ENCODE measurements at regions not wholly inside any gene's neighbourhood (a gene's known extent, or its start where the extent isn't known, plus 50 kb on each side); places are given as distances from the start of the nearest gene placed in this dataset.
"Not testable (repeated sequence)": the region's sequence is repeated elsewhere in the genome, so short reads cannot be mapped to it uniquely, and the experiment has no call there.

- no peak for DNase-seq (ENCODE audit: low read depth in 3 of 3, low spot score in 2 of 3)
These were observed 254.6 kb upstream of the CYLC2 start for GRCh38 chr9:102740578-102740977.

GRCh38 chr9:102728946-102729345, 266.2 kb upstream of the CYLC2 start:
- no peak for DNase-seq (ENCODE audit: low read depth in 3 of 3, low spot score in 2 of 3)

DNA sequence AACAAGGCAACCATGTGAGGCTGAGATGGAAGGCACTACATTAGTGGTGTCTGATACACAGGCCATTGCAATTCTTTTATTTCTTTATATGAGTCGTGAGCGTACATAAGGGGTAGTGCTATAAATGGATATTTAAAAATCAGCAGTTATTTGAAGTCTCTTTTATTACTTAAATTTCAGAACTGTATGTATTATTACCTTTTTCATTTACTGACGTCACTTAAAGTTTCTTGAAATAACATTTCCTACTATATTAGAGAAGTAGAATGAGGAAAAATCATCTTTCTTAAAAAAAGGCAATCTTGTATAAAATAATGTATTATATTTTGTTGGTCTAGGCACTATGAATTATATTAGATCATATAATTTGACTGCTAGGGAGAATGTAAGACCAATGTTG, 280.9 kb upstream of the CYLC2 start:
- DNase-seq (ENCODE audit: low read depth in 3 of 3, low spot score in 2 of 3), result no peak

- not testable (repeated sequence) for DNase-seq (ENCODE audit: low read depth in 3 of 3, low spot score in 2 of 3)
These were observed 282.2 kb upstream of the CYLC2 start for GRCh38 chr9:102712910-102713309.

GRCh38 chr9:102700936-102701335, 294.2 kb upstream of the CYLC2 start:
- no peak for DNase-seq (ENCODE audit: low read depth in 3 of 3, low spot score in 2 of 3)

DNA sequence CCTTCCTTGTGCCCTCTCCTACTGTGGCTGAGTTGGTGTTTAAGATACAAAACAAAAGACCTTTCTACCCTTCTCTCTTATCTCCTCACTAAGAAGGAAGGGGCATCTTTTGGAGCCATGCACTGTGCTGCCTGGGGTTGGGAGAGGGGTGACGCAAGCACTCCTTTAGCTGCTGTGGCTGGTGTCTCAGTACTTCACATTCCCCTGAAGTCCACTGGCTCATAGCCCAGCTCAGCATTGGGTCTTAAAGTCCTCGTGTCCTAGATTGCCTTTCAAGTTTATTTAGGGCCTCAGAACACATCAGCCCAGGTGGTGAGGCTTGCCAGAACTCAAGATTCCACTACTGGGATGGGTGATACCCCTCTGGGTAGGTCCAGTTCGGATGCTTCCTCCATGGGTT, 325.9 kb upstream of the CYLC2 start:
- no peak for DNase-seq (ENCODE audit: low read depth in 3 of 3, low spot score in 2 of 3)

DNA sequence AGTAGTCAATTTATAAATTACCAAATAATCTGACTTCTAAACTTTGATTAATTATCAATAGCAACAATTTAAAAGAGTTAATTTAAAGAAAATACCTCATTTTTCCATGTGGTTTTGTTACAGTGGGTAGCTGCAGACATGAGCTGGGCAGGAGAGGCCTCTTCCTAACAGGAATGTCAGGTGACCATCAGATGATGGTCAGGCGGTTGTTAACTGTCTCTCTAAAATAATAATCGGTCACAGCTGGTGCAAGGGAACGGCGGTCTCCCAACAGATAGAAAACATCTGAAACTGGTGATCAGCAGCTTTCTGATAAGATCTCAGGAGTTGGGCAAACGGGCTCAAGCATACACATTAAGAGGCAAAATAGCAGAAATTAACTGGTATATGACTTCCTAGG, 342.7 kb upstream of the CYLC2 start:
- DNase-seq (ENCODE audit: low read depth in 3 of 3, low spot score in 2 of 3), result no peak

DNA sequence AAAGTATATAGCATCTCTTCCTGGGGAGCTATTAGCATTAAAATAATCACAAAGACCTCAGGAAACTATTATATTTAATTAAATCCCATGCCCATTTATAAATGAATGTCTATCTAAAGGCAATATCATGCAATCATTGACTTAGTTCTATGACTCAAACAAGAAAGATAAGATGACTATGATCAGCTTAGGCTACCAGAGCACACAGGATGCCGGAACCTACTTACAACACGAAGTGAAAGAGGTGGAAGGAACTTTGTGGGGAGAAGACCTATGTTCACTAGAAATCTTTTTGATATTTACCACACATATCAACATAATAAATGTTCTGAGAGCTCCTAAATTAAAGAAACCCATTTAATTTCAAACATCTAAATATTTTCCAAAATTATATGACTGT, 344.2 kb upstream of the CYLC2 start:
- no peak for DNase-seq (ENCODE audit: low read depth in 3 of 3, low spot score in 2 of 3)

GRCh38 chr9:102642651-102643050, 352.5 kb upstream of the CYLC2 start:
- DNase-seq (ENCODE audit: low read depth in 3 of 3, low spot score in 2 of 3), result no peak

- no peak for DNase-seq (ENCODE audit: low read depth in 3 of 3, low spot score in 2 of 3)
These were observed 363.6 kb upstream of the CYLC2 start for GRCh38 chr9:102631559-102631958.

DNA sequence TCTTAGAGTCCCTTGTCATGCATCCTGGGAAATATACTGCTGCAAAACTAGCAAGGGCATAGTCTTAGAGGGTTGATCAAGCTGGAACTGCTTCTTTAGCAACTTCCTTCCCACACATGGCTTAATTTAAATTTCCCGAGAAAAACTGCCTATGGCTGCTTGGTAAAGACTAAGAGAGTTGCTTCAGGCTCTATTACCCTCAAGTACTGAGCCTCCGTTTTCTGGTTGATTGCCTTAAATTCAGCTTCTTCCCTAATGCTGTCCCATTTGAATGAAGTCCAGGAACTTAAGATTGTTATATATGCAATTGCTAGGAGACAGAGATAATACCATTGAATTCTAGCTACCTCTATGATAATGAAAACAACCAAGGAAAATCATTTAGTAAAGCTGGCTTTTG, 385.7 kb upstream of the CYLC2 start:
- no peak for DNase-seq (ENCODE audit: low read depth in 3 of 3, low spot score in 2 of 3)

- not testable (repeated sequence) for DNase-seq (ENCODE audit: low read depth in 3 of 3, low spot score in 2 of 3)
These were observed 391.6 kb upstream of the CYLC2 start for GRCh38 chr9:102603198-102604195.

DNA sequence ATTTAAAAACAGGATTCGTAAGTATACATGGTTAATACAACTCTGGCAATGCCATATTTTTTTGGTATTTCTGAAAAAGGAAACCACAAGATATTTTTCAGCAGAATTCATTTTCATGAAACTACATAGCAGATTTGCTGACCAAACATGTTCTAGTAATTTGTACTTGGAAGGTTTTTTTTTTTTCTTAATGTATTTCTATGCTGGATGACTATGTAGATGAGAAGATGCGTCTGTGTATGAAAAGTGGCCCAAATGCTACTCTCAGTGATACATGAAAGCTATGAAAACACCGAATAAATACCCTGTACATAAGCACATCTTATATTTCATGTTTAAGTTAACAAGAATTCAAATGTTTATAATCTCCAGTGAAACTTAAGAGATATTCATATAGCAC, 400.9 kb upstream of the CYLC2 start:
- DNase-seq (ENCODE audit: low read depth in 3 of 3, low spot score in 2 of 3), result no peak

- DNase-seq (ENCODE audit: low read depth in 3 of 3, low spot score in 2 of 3), result no peak
These were observed 407.9 kb upstream of the CYLC2 start for GRCh38 chr9:102587281-102587680.

DNA sequence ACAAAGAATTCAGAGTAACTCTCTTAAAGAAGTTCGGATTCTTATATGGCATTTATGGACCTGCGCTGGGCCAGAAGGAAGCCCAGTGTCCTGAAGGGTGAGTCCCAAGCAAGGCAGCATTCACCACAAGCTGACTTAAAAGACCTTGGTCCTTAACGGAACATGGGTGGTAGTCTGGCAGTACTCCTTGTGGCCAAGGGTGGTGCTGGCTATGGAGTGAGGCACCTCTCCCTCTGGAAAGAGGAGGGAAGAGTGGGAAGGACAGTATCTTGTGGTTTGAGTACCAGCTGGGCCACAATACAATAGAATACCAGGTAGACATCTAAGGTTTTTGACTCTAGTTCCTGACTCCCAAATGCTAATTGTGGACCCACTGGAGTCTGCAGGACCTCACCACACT, 425.7 kb upstream of the CYLC2 start:
- DNase-seq (ENCODE audit: low read depth in 3 of 3, low spot score in 2 of 3), result no peak

- peak in 1 of 3 donors; percentile 21 for DNase-seq (ENCODE audit: low read depth in 3 of 3, low spot score in 2 of 3)
These were observed 443.8 kb upstream of the CYLC2 start for GRCh38 chr9:102551346-102551745.

- DNase-seq (ENCODE audit: low read depth in 3 of 3, low spot score in 2 of 3), result no peak
These were observed 444.2 kb upstream of the CYLC2 start for GRCh38 chr9:102550886-102551285.

DNA sequence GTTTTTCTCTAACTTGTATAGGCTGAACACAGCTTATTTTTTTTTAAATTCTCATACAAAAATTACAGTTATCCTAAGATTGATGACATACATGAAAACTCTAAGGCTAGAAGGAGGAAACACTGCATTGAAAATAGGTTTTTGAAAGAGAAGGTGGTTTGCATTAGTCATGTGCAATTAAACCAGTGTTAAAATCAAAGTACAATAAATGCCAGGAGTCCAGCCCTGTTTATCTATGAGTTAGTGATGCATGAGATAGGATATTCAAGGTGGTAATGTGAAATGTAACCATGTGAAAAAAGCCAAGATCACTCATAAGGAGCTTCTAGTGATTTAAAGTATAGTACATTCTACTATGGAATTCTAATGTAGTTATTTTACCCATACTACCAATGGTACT, 444.9 kb upstream of the CYLC2 start:
- no peak for DNase-seq (ENCODE audit: low read depth in 3 of 3, low spot score in 2 of 3)

DNA sequence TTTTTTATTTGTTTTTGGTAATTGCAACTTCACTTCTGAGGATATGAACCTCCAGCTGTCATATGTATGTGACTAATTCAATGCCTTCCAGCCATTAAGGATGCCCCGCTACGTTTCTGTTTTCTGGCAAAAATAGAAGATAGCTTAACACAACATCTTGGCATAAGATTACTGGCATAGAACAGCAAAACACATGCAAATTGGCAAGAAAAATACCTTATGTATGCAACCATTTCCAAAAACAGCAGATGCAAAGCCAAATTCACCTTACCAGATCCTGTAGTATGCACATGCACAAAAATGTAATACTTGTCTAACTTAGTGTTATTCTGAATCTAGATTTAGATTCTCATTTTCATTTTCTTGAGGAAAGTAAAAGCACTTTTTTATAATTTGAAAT, 461.1 kb upstream of the CYLC2 start:
- no peak for DNase-seq (ENCODE audit: low read depth in 3 of 3, low spot score in 2 of 3)

GRCh38 chr9:102521097-102521755, 473.9 kb upstream of the CYLC2 start:
- DNase-seq (ENCODE audit: low read depth in 3 of 3, low spot score in 2 of 3), result no peak

DNA sequence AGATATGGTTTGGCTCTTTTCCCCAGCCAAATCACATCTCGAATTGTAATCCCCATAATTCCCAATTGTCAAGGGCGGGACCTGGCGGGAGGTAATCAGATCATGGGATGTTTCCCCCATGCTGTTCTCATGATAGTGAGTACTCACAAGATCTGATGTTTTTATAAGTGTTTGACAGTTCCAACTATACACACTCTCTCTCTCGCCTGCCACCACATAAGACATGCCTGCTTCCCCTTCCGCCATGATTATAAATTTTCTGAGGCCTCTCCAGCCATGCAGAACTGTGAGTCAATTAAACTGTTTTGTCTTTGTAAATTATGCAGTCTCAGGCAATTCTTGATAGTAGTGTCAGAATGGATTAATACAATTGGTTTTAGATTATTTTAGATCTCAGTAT, 475.7 kb upstream of the CYLC2 start:
- DNase-seq (ENCODE audit: low read depth in 3 of 3, low spot score in 2 of 3), result no peak

- no peak for DNase-seq (ENCODE audit: low read depth in 3 of 3, low spot score in 2 of 3)
These were observed 476.8 kb upstream of the CYLC2 start for GRCh38 chr9:102518324-102518723.
